ENCODE measurements at regions not wholly inside any gene's neighbourhood (a gene's known extent, or its start where the extent isn't known, plus 50 kb on each side); places are given as distances from the start of the nearest gene placed in this dataset.

- TF ChIP-seq CTCF (conservative IDR thresholded peaks at IDR 0.05) = no peak
- no peak for TF ChIP-seq ZFX (IDR thresholded peaks at IDR 0.05)
- H3K27ac ChIP-seq = peak overlapping the region; percentile 21; the same call in 1 of the 2 replicates
Observed at GRCh38 chr6:27623103-27623502, 150.2 kb upstream of the ZNF184 start.

GRCh38 chr6:27619436-27619835 lies 146.5 kb upstream of the ZNF184 start:
- no peak for TF ChIP-seq CTCF (conservative IDR thresholded peaks at IDR 0.05)
- TF ChIP-seq ZFX (IDR thresholded peaks at IDR 0.05) = no peak
- H3K27ac ChIP-seq = no peak overlapping the region

GRCh38 chr6:27617700-27618689 lies 145.1 kb upstream of the ZNF184 start:
- peak overlapping the region; percentile 40; the same call in 1 of the 2 replicates for H3K27ac ChIP-seq
- TF ChIP-seq ZFX (IDR thresholded peaks at IDR 0.05) (no peak), CTCF (conservative IDR thresholded peaks at IDR 0.05) (peak; percentile 33)

- H3K27ac ChIP-seq = peak overlapping the region; percentile 40; the same call in 1 of the 2 replicates
- TF ChIP-seq CTCF (conservative IDR thresholded peaks at IDR 0.05) (no peak), ZFX (IDR thresholded peaks at IDR 0.05) (no peak)
Observed at GRCh38 chr6:27617046-27617687, 144.3 kb upstream of the ZNF184 start.

- peak overlapping the region; percentile 40; the same call in 1 of the 2 replicates for H3K27ac ChIP-seq
- no peak for TF ChIP-seq ZFX (IDR thresholded peaks at IDR 0.05)
Observed at GRCh38 chr6:27616328-27617045, 143.6 kb upstream of the ZNF184 start.

- H3K27ac ChIP-seq = no peak overlapping the region
- TF ChIP-seq ZFX (IDR thresholded peaks at IDR 0.05) (no peak), CTCF (conservative IDR thresholded peaks at IDR 0.05) (no peak)
Observed at GRCh38 chr6:27611451-27611850, 138.5 kb upstream of the ZNF184 start.
